Peyer's patch (tissue), 4 donors: ENCODE measurements at regions not wholly inside any gene's neighbourhood (a gene's known extent, or its start where the extent isn't known, plus 50 kb on each side); places are given as distances from the start of the nearest gene placed in this dataset.

ENCODE experiments used
- POLR2A ChIP-seq, 2 donors: fragments of 450-650 bp; IDR thresholded peaks; one replicate each; pipeline ENCODE4 v1.5.1; 2017; ENCODE audit warnings: antibody characterized with exemption in 2 of 2, mild to moderate bottlenecking in 2 of 2, moderate library complexity in 2 of 2
- TF ChIP-seq, protein P1 (sequence below), 6 experiments: fragments of 450-650 bp in 4 of 6; fragments of 200-600 bp in 2 of 6; sonication (generic) in 1 of 6; IDR thresholded peaks; one replicate each; pipeline ENCODE4 v1.5.1; 2017 to 2019; ENCODE audit warnings: antibody characterized with exemption in 6 of 6, mild to moderate bottlenecking in 3 of 6, moderate library complexity in 1 of 6

DNA sequence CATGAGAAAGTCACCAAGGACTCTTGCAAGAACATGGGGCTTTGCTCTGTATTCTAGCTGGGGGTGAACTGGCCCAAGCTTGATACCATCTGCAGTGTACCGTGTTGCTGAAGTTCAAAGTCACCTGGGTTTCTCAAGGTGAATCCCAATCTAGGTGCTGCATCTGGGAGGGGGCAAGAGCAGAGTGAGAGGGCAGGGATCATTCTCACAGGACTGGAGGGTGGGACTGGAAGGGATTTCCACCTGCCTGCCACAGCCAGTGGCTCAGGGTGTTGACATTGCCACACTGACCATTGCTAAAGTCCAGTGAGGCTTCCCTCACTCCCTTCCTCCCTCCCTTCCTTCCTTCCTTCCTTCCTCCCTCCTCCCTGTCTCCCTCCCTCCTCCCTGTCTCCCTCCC is 98.7 kb downstream of the MYCN start:
- TF ChIP-seq, protein P1, sequence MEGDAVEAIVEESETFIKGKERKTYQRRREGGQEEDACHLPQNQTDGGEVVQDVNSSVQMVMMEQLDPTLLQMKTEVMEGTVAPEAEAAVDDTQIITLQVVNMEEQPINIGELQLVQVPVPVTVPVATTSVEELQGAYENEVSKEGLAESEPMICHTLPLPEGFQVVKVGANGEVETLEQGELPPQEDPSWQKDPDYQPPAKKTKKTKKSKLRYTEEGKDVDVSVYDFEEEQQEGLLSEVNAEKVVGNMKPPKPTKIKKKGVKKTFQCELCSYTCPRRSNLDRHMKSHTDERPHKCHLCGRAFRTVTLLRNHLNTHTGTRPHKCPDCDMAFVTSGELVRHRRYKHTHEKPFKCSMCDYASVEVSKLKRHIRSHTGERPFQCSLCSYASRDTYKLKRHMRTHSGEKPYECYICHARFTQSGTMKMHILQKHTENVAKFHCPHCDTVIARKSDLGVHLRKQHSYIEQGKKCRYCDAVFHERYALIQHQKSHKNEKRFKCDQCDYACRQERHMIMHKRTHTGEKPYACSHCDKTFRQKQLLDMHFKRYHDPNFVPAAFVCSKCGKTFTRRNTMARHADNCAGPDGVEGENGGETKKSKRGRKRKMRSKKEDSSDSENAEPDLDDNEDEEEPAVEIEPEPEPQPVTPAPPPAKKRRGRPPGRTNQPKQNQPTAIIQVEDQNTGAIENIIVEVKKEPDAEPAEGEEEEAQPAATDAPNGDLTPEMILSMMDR (IDR thresholded peaks at IDR 0.05) = no peak
- no peak for TF ChIP-seq POLR2A (IDR thresholded peaks at IDR 0.05)
